Neuronal stem cell (in vitro differentiated cells): ENCODE measurements at regions not wholly inside any gene's neighbourhood (a gene's known extent, or its start where the extent isn't known, plus 50 kb on each side); places are given as distances from the start of the nearest gene placed in this dataset.

ENCODE experiments used
- DNase-seq: peaks from one replicate; pipeline ENCODE4 v3.0.0-alpha.2; 2013; ENCODE audit warnings: low spot score
- H2AFZ ChIP-seq: one replicate; pipeline ENCODE4 v1.6.1; 2013; ENCODE audit warnings: mild to moderate bottlenecking, low read length, inconsistent platforms
- H2AK5ac ChIP-seq: 2 replicates; pipeline ENCODE4 v1.6.1; 2013; ENCODE audit warnings: low read depth, mild to moderate bottlenecking, inconsistent platforms, low read length, moderate library complexity, mixed read lengths
- H2BK120ac ChIP-seq: 2 replicates; pipeline ENCODE4 v1.6.1; 2013; ENCODE audit warnings: low read depth, mild to moderate bottlenecking, inconsistent platforms, low read length, moderate library complexity, mixed read lengths
- H2BK12ac ChIP-seq: one replicate; pipeline ENCODE4 v1.6.1; 2013; ENCODE audit warnings: low read length, inconsistent platforms
- H2BK15ac ChIP-seq: 2 replicates; pipeline ENCODE4 v1.6.1; 2013; ENCODE audit warnings: mild to moderate bottlenecking, low read length, inconsistent platforms, mixed read lengths
- H2BK5ac ChIP-seq: one replicate; pipeline ENCODE4 v1.6.1; 2013; ENCODE audit warnings: inconsistent platforms, mild to moderate bottlenecking, low read length, moderate library complexity
- H3K14ac ChIP-seq: one replicate; pipeline ENCODE4 v1.6.1; 2013; ENCODE audit warnings: low read length, inconsistent platforms
- H3K18ac ChIP-seq: 2 replicates; pipeline ENCODE4 v1.6.1; 2013; ENCODE audit warnings: low read length, inconsistent platforms
- H3K23ac ChIP-seq: 2 replicates; pipeline ENCODE4 v1.6.1; 2013; ENCODE audit warnings: low read depth, mild to moderate bottlenecking, mixed read lengths, low read length, inconsistent platforms; ENCODE audit not compliant: poor library complexity
- H3K27ac ChIP-seq: replicated peaks from 3 replicates; pipeline ENCODE4 v1.5.1; 2013; ENCODE audit warnings: low read length, inconsistent platforms
- H3K27me3 ChIP-seq, 3 experiments: 2 replicates each; pipeline ENCODE4 v1.6.1; 2013; ENCODE audit warnings: low read length in 3 of 3, mild to moderate bottlenecking in 2 of 3, inconsistent platforms in 1 of 3, low read depth in 1 of 3, mixed read lengths in 1 of 3, moderate library complexity in 1 of 3; ENCODE audit not compliant: control insufficient read depth in 3 of 3, insufficient read depth in 3 of 3
- H3K36me3 ChIP-seq, 2 donors: replicated peaks in 1 of 2; 2 replicates each; pipeline ENCODE4 v1.6.1; 2013; ENCODE audit warnings: low read length in 2 of 2; ENCODE audit not compliant: control insufficient read depth in 2 of 2, insufficient read depth in 2 of 2
- H3K4ac ChIP-seq: 2 replicates; pipeline ENCODE4 v1.6.1; 2013; ENCODE audit warnings: inconsistent platforms, mild to moderate bottlenecking, low read length, moderate library complexity
- H3K4me1 ChIP-seq, 2 donors: 1 replicate in 1 of 2; 2 replicates in 1 of 2; pipeline ENCODE4 v1.6.1; 2013; ENCODE audit warnings: low read length in 2 of 2, low read depth in 1 of 2; ENCODE audit not compliant: control insufficient read depth in 2 of 2, insufficient read depth in 1 of 2
- H3K4me2 ChIP-seq: one replicate; pipeline ENCODE4 v1.6.1; 2013; ENCODE audit warnings: mild to moderate bottlenecking, low read length, inconsistent platforms; ENCODE audit not compliant: insufficient read depth, poor library complexity, severe bottlenecking
- H3K4me3 ChIP-seq, 2 donors: 2 replicates each; pipeline ENCODE4 v1.5.1; 2013; ENCODE audit warnings: low read length in 2 of 2, mild to moderate bottlenecking in 2 of 2, inconsistent platforms in 1 of 2, moderate library complexity in 1 of 2
- H3K79me1 ChIP-seq: one replicate; pipeline ENCODE4 v1.6.1; 2013; ENCODE audit warnings: low read depth, mild to moderate bottlenecking, inconsistent platforms, low read length, moderate library complexity
- H3K9ac ChIP-seq: one replicate; pipeline ENCODE4 v1.6.1; 2013; ENCODE audit warnings: mild to moderate bottlenecking, low read depth, low read length, inconsistent platforms; ENCODE audit not compliant: poor library complexity
- H3K9me3 ChIP-seq, 2 donors: replicated peaks in 1 of 2; 2 replicates each; pipeline versions ENCODE3 to v1.6.1; 2013; ENCODE audit warnings: low read length in 2 of 2, mild to moderate bottlenecking in 2 of 2, inconsistent platforms in 1 of 2, low read depth in 1 of 2, mixed read lengths in 1 of 2, moderate library complexity in 1 of 2; ENCODE audit not compliant: control insufficient read depth in 2 of 2, insufficient read depth in 1 of 2
- H4K8ac ChIP-seq: one replicate; pipeline ENCODE4 v1.6.1; 2013; ENCODE audit warnings: low read depth, mild to moderate bottlenecking, inconsistent platforms, low read length, moderate library complexity
- H4K91ac ChIP-seq: one replicate; pipeline ENCODE4 v1.6.1; 2013; ENCODE audit warnings: low read length, low read depth, mild to moderate bottlenecking, inconsistent platforms; ENCODE audit not compliant: poor library complexity
- WGBS, 2 donors: extraction: QIAGEN DNeasy Blood & Tissue Kit; methylation state at CpG; one replicate each; pipeline ENCODE4 v1.1.7; 2013; ENCODE audit warnings: missing lambda C conversion rate in 2 of 2, mixed read lengths in 1 of 2; ENCODE audit not compliant: insufficient read length in 2 of 2, insufficient replicate concordance in 1 of 2; ENCODE audit errors: extremely low coverage in 2 of 2; 5-methylcytosine and 5-hydroxymethylcytosine counted together

- no peak overlapping the region for H4K8ac ChIP-seq
- no peaks in the 10 kb centered on the region for H3K27me3 ChIP-seq
- no peaks in the 10 kb centered on the region for H3K36me3 ChIP-seq
- no peak overlapping the region for H2AK5ac ChIP-seq
- no peak overlapping the region for H3K27ac ChIP-seq
- H3K18ac ChIP-seq = no peak overlapping the region
- no peaks in the 10 kb centered on the region for H3K79me1 ChIP-seq
- no peak overlapping the region for H2BK12ac ChIP-seq
- no peak overlapping the region for H3K4me3 ChIP-seq
- H4K91ac ChIP-seq = no peak overlapping the region
- no peak overlapping the region for H3K4me2 ChIP-seq
- H2AFZ ChIP-seq = no peak overlapping the region
- no peak for DNase-seq
- H3K4me1 ChIP-seq = peaks cover 0 to 2% of the 10 kb centered on the region in 2 donors
- H3K9ac ChIP-seq = no peak overlapping the region
- WGBS, 2 donors = no CpG with 5 or more reads among the region's 1 CpG
- H3K9me3 ChIP-seq = peaks cover 0 to 5% of the 10 kb centered on the region in 2 donors
- no peak overlapping the region for H2BK5ac ChIP-seq
- no peak overlapping the region for H3K23ac ChIP-seq
- no peak overlapping the region for H3K4ac ChIP-seq
- no peak overlapping the region for H2BK120ac ChIP-seq
- H3K14ac ChIP-seq = no peak overlapping the region
- no peak overlapping the region for H2BK15ac ChIP-seq
These were observed 440.0 kb upstream of the MPDZ start for GRCh38 chr9:13719446-13719845.

GRCh38 chr9:13718539-13718938 is 439.0 kb upstream of the MPDZ start:
- Histone ChIP-seq H3K18ac (no peak overlapping the region), H3K4me3 (no peak overlapping the region), H2AFZ (no peak overlapping the region), H2BK15ac (no peak overlapping the region), H3K4me1 (peaks cover 0 to 2% of the 10 kb centered on the region in 2 donors), H3K27me3 (no peaks in the 10 kb centered on the region), H3K14ac (no peak overlapping the region), H3K4ac (no peak overlapping the region), H3K36me3 (no peaks in the 10 kb centered on the region), H3K23ac (no peak overlapping the region), H4K91ac (no peak overlapping the region), H3K9ac (no peak overlapping the region), H2BK120ac (no peak overlapping the region), H3K79me1 (no peaks in the 10 kb centered on the region), H3K9me3 (peaks cover 0 to 5% of the 10 kb centered on the region in 2 donors), H3K4me2 (no peak overlapping the region), H2AK5ac (no peak overlapping the region), H2BK12ac (no peak overlapping the region), H3K27ac (no peak overlapping the region), H4K8ac (no peak overlapping the region), H2BK5ac (no peak overlapping the region)
- no CpG with 5 or more reads among the region's 5 CpGs for WGBS, 2 donors
- no peak for DNase-seq

GRCh38 chr9:13718086-13718485 is 438.6 kb upstream of the MPDZ start:
- H3K27me3 ChIP-seq = no peaks in the 10 kb centered on the region
- no peak overlapping the region for H2AK5ac ChIP-seq
- no CpG with 5 or more reads among the region's 4 CpGs for WGBS, 2 donors
- no peak overlapping the region for H2BK15ac ChIP-seq
- H4K8ac ChIP-seq = no peak overlapping the region
- H3K23ac ChIP-seq = no peak overlapping the region
- H3K9ac ChIP-seq = no peak overlapping the region
- H3K27ac ChIP-seq = no peak overlapping the region
- H3K4me1 ChIP-seq = peaks cover 0 to 2% of the 10 kb centered on the region in 2 donors
- H3K18ac ChIP-seq = no peak overlapping the region
- no peak overlapping the region for H3K4me2 ChIP-seq
- no peak overlapping the region for H3K4me3 ChIP-seq
- peaks cover 0 to 5% of the 10 kb centered on the region in 2 donors for H3K9me3 ChIP-seq
- no peak overlapping the region for H4K91ac ChIP-seq
- no peak overlapping the region for H2BK120ac ChIP-seq
- no peak overlapping the region for H3K14ac ChIP-seq
- no peaks in the 10 kb centered on the region for H3K79me1 ChIP-seq
- no peaks in the 10 kb centered on the region for H3K36me3 ChIP-seq
- no peak overlapping the region for H2BK5ac ChIP-seq
- DNase-seq = no peak
- no peak overlapping the region for H2BK12ac ChIP-seq
- no peak overlapping the region for H2AFZ ChIP-seq
- no peak overlapping the region for H3K4ac ChIP-seq

GRCh38 chr9:13717322-13718054 is 438.0 kb upstream of the MPDZ start:
- WGBS, 2 donors = no CpG with 5 or more reads among the region's 3 CpGs
- no peak overlapping the region for H2BK15ac ChIP-seq

More at GRCh38 chr9:13717322-13718054, 438.0 kb upstream of the MPDZ start:
- no peak overlapping the region for H4K91ac ChIP-seq
- no peaks in the 10 kb centered on the region for H3K27me3 ChIP-seq
- H3K14ac ChIP-seq = no peak overlapping the region
- DNase-seq = no peak
- no peak overlapping the region for H3K18ac ChIP-seq
- H4K8ac ChIP-seq = no peak overlapping the region
- no peaks in the 10 kb centered on the region for H3K36me3 ChIP-seq
- no peak overlapping the region for H3K4me2 ChIP-seq
- H2BK12ac ChIP-seq = no peak overlapping the region
- peaks cover 0 to 5% of the 10 kb centered on the region in 2 donors for H3K9me3 ChIP-seq
- no peak overlapping the region for H3K4ac ChIP-seq
- no peak overlapping the region for H2AFZ ChIP-seq
- peaks cover 0 to 2% of the 10 kb centered on the region in 2 donors for H3K4me1 ChIP-seq
- H2BK120ac ChIP-seq = no peak overlapping the region
- H3K79me1 ChIP-seq = no peaks in the 10 kb centered on the region
- H3K27ac ChIP-seq = no peak overlapping the region
- H3K4me3 ChIP-seq = no peak overlapping the region
- no peak overlapping the region for H2AK5ac ChIP-seq
- no peak overlapping the region for H2BK5ac ChIP-seq
- H3K23ac ChIP-seq = no peak overlapping the region
- no peak overlapping the region for H3K9ac ChIP-seq
